HTERT RPE-1 (cell line): ENCODE measurements at regions not wholly inside any gene's neighbourhood (a gene's known extent, or its start where the extent isn't known, plus 50 kb on each side); places are given as distances from the start of the nearest gene placed in this dataset.

ENCODE experiments used
- in situ Hi-C: fragments of 300-500 bp; cut with MboI; formaldehyde crosslinking; loops from 4 replicates; pipeline ENCODE4 v1.14.3; 2020; ENCODE audit warnings: low sequenced_read_pairs

DNA sequence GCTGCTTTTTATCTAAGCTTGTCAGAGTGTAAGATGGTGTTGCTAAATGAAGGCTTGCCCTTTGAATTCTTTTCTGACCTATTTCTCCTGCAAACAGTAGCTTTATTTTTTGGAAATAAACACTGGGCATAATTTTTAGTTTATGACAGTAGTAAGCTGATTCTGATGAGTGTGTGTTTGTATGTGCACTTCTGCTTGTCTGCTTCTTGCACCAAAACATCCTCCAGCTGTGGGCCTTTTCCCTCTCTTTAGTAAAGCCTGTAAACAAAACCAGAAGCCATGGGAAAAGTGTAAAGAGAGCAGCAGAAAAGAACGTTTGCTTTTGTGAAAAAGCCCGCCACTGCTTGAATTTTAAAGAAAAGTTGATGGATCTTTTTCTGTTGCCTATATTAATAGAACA is 136.4 kb upstream of the IL12A start:
- in situ Hi-C loops, result no loop called here

DNA sequence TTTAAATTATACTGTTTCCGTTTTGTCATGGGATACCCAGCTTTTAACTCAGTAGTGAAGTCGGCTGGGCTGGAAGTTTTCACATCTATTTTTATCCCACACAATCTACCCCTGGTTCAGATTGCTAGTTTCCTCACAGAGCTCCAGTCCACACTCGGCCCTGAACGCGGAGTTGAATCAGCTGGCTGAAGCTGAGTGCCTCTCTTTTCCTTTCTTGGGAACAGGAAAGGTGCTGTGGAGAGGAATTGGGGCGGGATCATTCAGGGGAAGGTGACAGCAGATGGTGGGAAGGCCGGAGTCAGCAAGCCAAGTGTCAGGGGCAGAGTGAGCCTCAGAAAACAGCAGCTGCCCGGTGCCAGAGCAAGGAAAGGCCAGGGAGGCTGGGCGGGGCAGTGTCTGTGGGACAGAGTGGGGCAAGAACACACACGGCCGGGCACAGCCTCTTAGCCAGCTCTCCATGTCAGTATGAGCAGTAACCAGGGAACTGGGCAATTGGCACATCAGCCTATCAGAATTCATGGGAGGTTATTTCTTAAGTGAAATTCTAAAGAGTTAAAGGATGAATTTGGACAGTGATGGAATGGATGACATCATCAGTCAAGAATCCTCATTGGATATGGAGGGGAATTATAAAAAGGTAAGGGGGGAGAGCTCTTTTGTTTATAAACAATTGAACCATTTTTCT is 135.7 kb upstream of the IL12A start:
- in situ Hi-C loops, result no loop called here

DNA sequence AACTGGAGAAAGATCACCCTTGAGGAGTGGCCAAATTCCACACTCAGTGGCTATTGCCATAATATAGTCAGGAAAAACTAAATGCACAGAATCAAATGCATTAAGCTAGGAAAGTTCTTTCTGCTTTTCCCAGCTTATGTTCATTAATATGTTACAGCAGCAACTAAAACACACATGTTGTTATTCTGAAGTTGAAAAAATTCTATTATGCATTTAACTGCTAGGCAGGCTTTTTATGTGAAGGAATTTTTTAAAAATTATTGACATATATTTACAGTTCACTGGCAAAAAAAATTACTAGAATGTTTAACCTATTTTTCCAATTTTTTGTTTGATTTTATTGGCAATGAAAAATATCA is 135.2 kb upstream of the IL12A start:
- in situ Hi-C loops, result no loop called here

DNA sequence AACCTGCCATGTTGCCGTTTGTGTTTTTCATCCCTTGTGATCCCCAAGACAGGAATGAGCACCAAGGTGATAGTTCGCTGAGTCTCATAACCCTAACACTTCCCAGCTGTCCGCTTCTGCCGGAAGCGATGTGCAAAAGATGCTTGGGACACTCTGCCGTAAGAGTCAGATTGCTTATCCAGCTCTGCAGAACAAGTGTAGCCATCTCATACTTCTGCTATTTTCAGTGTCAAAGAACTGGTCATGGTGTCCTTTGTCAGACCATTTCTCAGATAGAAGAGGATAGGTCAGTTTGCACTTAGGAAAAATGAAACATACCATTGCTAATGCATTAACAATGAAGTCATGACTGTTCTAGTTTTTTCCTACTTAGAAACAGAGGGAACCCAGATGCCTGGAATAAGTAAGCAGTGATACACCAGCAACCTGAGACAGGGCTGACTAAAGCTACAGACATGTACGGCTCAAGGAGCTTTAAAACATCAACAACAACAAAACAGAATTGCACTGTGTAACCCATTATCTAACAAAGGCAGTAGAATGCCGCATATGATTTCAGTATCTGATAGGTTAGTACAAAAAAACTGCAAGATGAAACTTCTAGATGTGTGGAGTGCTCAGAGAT is 134.0 kb upstream of the IL12A start:
- in situ Hi-C loops, result no loop called here

DNA sequence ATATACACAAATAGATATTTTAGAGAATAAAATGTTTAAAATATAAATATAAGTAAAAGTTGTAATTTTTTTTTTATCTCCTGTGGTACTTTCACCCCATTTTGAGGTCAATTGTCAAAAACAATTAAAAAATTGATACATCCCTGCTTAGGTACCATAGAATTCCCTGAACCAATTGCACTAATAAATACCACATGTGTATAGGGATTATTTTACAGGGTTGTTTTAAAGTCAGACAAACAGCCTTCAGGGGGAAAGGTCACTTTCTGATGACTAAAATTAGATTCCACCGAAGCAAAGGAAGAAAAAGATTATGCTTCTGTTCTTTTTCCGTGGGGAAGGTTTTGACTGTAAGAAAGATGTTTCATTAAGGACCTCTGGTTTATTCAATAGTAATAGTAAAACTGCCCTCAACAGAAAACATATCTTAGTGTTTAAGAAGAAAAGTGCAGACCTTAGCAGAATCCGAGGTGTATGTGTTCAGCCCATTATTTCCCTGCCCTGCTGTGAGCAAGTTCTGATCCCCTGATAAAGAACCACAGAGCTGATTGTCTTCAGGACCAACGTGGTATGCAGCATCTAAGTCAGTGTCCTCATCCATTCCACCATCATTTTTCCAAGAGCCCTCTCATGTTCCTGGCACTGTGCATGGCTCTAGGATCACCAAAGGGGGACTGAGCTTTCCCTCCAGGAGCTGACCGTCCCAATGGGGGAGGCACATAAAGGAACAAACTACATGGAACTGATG is 132.9 kb upstream of the IL12A start:
- in situ Hi-C loops, result no loop called here

DNA sequence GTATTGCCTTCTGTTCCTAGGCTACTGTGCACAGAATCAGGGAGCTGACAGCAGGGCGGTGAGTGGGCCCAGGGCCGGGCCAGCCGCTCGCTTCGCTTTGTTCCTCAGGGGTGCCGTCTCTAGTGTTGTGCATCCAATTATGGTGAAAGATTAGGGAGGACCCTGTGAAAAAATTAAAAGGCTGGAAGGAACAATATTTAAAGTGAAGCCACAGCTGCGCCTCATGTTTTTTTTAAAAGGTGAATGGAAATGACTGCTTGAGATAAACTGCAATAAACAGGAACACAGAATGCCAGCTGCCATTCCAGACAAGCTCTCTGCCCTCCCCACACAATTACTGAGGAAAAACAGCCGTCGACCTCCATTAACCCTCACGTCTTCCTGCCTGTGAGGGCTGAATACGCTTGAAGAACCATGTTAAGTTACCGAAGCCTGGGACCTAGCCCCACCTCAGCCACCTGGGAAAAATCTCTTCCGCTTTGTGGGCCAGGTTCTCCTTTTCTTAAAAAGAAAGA is 132.0 kb upstream of the IL12A start:
- in situ Hi-C loops, result no loop called here

DNA sequence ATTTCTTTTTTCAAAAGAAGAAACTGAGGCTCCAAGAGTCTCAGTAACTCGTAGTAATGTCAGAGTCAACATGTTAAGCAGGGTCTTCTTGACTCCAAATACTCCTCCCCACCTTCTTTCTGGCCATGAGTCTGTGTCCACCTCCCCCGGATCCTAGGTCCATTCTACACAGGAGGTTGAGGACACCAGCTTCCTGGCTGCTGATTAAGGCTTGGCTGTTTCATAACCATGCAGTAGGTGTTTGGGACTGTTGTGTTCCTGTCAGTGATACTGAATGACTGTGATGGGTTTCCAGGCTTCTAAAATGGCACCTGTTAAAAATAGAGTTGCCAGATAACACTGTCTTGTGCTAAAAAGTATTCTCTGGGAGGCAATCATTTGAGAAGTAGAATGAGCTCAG is 130.8 kb upstream of the IL12A start:
- in situ Hi-C loops, result no loop called here

DNA sequence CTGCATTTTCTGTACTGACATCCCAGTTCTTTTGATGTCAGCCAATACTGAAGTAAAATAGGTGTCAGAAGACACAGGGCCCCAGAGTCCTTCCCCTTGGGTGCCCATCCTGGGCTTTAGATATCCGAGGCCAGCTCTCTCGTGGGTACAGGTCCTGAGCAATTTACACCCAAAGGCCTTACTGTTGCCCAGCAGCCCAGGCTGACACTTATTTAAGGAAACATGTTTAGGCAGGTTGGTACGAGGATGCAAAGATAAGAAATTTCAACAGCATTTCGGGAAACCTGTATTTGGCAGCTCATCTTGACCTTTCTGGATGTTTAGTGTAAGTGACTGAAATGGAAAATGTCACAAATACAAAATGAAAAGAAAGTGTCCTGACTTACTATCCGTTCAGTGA is 130.0 kb upstream of the IL12A start:
- in situ Hi-C loops, result no loop called here

DNA sequence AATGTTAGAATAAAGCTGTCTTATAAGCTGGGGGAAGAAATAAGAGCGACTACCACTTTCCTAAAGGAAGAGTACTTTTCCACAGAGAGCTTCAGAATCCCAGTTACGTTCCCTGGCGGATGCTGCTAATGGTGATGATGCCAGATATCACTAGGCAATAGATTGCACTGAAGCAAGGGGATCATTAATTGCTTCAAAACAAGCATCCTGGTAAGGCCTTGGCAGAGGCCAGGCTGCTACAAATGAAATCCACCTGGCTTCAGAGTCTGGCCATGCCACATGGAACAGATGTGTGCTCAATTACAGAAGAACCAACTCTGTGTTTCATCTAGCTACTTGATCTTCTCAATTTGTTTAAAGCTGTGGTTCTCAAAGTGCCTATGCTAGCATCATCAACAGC is 129.2 kb upstream of the IL12A start:
- in situ Hi-C loops, result no loop called here

DNA sequence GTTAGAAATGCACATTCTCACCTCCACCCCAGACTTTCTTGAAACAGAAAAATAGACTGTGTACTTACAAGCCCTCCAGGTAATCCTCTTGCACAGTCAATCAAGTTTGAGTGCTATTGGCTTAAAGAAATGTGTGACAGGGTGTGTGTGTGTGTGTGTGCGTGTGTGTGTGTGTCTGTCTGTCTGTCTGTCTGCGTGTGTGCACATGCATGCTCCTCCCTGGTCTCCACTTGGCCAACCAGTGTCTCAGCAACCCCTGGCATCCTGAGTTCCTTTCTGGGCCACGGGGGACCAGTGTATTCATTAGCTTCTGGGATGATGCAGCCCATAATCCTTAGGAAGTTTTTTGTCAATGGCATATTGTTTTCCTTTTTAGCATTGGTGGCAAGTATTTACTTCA is 128.8 kb upstream of the IL12A start:
- in situ Hi-C loops, result no loop called here

DNA sequence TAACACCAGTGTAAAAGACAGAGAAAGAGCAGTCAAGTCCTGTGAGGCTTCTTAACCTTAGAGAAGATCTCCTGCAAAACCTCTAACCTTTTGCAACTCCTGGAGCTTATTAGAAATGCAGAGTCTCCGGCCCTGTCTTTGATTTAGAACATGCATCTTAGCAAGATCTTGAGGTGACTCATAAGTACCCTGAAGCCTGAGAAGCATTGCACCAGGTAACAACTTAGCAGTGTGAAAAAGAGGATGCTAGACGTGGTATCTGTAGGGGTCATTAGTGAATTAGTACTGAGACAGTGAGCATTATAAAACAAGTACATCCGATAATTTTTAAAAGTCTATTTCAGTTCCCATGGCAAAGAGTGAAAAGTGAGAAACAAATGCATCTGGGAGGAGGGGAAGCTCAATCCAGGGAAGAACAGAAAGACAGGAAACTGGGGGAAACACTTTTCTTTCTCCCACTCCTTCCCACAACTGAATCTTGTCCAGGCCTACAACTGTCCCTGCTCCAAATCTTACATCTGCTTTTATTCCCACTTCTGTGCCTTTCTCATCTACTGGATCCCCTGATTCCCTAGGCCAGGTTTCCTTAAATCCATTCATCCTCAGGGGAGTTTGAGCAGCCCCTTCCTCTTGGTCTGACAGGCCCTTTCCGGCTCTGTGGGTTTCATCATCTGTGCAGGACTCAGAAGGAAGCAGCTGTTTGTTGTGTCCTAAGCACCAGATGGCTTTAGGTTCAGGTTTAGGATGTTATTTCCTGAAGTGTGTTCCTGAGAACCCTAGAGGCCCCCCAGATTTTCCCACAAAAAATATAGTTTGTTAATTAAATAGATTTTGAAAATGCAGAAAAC is 128.1 kb upstream of the IL12A start:
- in situ Hi-C loops, result no loop called here

DNA sequence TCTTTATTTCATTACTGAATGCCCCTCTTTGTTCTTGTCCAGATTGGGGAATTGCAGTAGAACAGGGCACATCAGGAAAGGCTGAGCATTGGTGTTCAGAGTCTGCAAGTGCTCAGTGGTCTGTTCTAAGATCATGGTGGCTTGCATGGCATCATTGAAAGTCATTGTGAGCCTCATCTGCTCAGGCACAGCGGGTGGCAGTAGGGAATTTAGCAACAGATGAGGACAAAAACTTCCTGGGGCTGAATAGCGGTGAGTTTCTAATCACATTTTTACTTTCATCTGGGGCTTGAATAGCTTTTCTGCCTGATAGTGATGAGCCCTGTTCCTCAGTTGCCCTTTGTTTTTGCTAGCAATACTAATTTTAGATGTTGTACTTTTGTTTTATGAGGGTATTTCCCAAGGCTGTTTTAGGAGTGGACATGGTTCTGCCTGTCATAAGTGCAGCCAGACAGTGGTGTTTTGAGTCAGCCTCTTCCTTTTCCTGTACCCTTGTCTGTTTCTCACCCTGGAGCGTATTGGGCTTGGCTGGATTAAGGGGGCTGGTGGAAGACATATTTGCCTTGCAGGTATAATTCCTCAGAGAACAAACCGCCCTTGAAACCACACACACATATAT is 127.2 kb upstream of the IL12A start:
- in situ Hi-C loops, result no loop called here

DNA sequence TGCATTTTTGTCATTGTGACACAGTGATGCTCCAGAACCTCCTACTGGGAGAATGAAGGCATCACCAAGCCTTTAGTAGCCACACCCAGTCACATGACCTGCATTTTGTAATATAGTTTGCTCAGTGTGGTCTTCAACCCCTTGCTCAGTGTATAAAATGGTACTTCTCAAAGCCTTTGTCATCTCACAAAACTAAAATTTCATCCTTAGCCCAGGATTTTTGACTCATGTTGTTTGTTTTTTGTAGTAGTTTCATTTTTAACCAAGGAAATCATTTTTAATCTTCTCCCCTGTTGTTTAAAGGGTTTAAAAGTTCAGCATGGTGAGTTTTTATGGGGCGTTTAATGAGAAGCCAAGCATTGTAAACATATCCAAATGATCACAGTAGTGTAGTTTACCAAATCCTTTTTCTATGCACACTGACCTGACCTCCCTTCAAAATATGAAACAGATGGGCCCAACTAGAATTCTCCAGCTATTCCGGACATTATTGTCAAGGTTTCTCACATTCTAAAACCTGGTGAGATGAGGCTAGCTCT is 123.5 kb upstream of the IL12A start:
- in situ Hi-C loops, result no loop called here

DNA sequence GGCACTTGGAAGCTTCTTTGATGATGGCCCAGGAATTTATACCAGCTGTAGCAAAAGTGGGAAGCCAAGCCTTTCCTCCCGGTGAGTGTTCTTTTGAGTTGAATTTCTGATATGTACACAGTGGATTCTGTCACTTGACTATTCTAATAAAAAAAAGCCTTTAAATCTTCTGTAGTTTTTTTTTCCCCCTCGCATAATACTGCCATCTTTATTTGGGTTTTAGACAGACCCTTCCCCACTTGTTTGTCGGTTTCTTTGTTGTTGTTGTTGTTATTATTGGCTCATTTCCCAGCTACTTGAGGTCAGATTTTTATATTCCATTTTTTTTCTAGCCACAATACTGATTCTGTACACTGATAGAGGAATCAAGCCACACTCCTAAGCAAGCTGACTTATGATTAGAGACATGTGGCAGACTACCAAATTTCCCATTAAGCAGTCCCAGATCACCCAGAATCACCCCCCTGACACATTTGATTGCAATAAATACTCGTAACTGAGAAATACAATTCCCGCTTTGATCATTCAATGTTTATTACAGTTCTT is 122.4 kb upstream of the IL12A start:
- in situ Hi-C loops, result no loop called here

DNA sequence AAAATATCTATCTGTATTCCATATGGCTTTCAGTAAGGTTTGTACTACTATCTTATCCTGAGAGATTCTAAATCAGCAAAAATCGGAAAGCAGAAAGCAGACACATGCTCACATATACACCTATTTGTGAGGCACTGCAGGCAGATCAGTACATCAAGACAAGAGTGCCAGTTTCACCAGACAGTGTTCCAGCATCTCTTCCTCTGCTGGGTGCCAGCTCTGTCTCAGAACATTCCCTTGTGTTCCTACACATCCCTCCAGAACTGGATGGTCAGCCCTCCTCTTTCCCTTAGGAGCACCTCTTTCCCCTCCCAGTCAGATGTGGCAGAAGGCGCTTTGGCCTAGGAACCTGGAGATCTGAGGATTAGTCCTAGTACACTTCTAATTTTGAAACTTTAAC is 121.3 kb upstream of the IL12A start:
- in situ Hi-C loops, result no loop called here

DNA sequence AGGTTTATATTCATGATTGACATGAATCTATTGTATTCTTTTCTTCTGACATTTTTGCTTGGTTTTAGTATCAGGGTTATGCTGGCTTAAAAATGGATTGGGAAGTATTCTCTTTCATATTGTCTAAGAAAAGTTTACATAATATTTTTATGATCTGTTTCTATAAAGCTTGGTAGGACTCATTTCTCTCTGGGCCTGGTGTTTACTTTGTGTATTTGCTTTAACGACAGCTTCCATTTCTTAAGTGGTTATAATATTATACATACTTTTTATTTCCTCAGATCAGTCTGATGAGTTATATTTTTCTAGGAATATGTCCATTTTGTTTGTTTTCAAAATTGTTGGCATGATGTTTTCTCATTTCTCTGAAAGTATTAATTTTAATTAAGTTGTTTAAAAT is 117.9 kb upstream of the IL12A start:
- in situ Hi-C loops, result no loop called here

DNA sequence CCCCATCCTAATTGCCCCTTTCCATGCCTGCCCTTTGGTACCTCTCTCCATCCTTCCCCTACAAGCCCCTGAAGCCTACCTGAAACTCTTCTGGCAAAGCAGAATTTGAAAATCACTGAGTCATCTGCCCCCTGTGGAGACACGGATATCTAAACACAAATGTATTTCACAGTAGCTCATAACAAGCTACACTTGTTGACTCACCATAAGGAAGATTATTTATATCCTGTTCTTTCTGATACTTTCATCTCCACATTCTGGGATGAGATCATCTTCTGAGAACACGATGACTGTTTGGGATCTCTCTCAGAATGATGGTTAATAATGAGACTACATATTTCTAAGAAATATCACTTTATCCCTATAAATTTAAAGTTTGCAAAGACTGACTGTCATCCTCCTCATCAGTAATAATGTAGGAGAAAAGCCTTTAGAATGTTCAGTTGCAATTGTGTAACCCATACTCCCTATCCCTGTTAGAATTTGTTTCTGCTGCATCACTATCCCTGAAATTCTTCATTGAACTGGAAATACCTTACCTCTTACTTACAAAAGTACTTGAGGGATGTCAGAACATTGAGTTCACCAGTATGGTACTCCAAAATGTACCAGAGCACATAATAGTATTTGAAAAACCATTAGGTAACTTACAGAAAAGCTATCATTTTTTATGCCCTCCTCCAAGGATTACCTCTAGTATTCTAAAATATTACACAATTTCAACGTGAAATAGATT is 116.1 kb upstream of the IL12A start:
- in situ Hi-C loops, result no loop called here

DNA sequence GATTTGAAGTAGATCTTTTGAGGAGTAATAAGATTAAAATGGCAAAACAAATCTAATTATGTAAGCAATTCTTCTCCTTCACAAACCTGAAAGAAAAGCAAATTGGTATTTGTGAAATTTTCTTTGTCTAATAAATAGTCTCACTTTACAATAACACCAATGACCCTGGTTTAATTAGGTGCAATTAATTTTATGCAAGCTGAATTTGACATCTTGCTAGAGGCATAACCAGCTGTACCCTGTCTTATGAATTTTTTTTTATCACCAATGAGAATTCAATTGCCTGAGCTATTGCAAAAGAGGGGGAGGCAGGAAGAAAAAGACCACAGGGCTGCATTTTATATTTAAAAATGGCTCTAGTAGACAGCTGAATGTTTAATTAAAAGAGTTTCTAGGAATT is 113.5 kb upstream of the IL12A start:
- in situ Hi-C loops, result no loop called here

DNA sequence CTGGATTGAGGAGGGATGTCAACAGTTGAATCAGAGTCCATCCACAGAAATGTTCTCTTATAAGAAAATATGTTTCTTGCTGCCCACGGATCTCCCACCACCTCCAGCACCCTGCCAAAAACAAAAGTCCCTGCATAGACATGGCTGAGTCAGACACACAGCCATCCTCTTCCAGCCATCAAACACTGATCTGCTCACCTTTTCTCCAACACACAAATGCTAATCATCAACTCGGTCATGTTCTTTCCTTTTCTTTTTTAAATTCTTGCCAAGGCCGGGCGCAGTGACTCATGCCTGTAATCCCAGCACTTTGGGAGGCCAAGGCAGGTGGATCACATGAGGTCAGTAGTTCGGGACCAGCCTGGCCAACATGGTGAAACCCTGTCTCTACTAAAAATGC is 110.7 kb upstream of the IL12A start:
- in situ Hi-C loops, result no loop called here

DNA sequence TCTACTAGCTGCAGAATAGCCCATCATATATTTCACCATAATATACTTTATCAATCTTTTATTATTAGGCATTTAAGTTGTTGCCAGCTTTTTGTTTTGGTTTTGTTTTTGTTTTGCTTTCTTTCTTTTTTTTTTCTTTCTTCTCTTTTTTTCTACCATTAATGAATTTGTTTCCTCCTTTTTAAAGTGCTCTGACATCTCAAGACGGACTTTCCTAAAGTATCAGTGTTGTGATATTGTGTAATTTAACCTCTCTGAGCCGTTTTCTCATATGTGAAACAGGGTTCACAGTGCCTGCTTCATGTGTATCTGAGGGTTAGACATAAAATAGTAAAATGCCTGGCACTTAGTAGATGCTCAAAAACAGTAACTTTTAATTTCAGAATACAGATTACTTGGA is 109.5 kb upstream of the IL12A start:
- in situ Hi-C loops, result no loop called here
